ENCODE measurements at regions not wholly inside any gene's neighbourhood (a gene's known extent, or its start where the extent isn't known, plus 50 kb on each side); places are given as distances from the start of the nearest gene placed in this dataset.

DNA sequence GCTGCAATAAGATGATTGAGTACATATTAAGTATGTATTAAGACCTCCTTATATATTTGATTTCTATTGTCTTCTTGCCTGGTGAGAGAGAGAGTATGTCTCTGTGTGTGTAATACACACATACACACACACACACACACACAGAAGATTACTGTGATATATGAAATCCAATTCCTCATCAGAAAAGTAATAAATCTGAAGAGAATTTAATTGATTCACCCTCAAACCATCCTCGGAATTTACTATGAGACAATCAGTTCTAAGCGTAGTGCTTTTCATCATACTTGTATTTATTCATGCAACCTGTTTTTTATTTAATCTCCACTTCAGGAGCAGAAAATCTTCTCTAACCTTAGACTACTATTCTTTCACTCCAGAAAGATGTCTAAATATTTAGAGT is 62.3 kb upstream of the TLL1 start:
- TF ChIP-seq POLR2AphosphoS5 (IDR thresholded peaks at IDR 0.05; ENCODE audit: borderline replicate concordance, low read depth, low read length) (no peak), EZH2 (IDR thresholded peaks at IDR 0.05) (no peak)
